PFSK-1 (cell line): ENCODE measurements at regions not wholly inside any gene's neighbourhood (a gene's known extent, or its start where the extent isn't known, plus 50 kb on each side); places are given as distances from the start of the nearest gene placed in this dataset.

Experiments
- POLR2AphosphoS5 ChIP-seq: IDR thresholded peaks from 2 replicates; pipeline ENCODE4 v1.6.1; 2012; ENCODE audit warnings: low read depth, mild to moderate bottlenecking, control low read depth, low read length, moderate library complexity
- SIN3A ChIP-seq: IDR thresholded peaks from 2 replicates; pipeline ENCODE4 v1.6.1; 2012; ENCODE audit warnings: mild to moderate bottlenecking, low read length, moderate library complexity, borderline replicate concordance; ENCODE audit not compliant: insufficient read depth
- TAF1 ChIP-seq: IDR thresholded peaks from 2 replicates; pipeline ENCODE4 v1.6.1; 2012; ENCODE audit warnings: low read length, control low read depth, borderline replicate concordance; ENCODE audit not compliant: insufficient read depth

GRCh38 chr4:126752702-126753101 lies 880.1 kb upstream of the INTU start:
- TF ChIP-seq POLR2AphosphoS5 (no peak), SIN3A (no peak), TAF1 (no peak)
